HFF-Myc (cell line): ENCODE measurements at regions not wholly inside any gene's neighbourhood (a gene's known extent, or its start where the extent isn't known, plus 50 kb on each side); places are given as distances from the start of the nearest gene placed in this dataset.

Experiments
- DNase-seq: peaks from one replicate; pipeline ENCODE4 v3.0.0-alpha.2; 2011; ENCODE audit warnings: low read depth; ENCODE audit errors: extremely low read depth
- H3K4me3 ChIP-seq: replicated peaks from 2 replicates; pipeline ENCODE4 v1.5.1; 2011; ENCODE audit warnings: low read depth, mild to moderate bottlenecking, control low read depth, low read length
- TF ChIP-seq, protein P1 (sequence below): IDR thresholded peaks from 2 replicates; pipeline ENCODE4 v1.5.1; 2012; ENCODE audit warnings: mild to moderate bottlenecking, low read depth, low read length, control low read depth; ENCODE audit errors: missing control alignments

GRCh38 chrX:5829469-5829868 lies 399.2 kb downstream of the NLGN4X start:
- H3K4me3 ChIP-seq, result no peak overlapping the region
- TF ChIP-seq, protein P1, sequence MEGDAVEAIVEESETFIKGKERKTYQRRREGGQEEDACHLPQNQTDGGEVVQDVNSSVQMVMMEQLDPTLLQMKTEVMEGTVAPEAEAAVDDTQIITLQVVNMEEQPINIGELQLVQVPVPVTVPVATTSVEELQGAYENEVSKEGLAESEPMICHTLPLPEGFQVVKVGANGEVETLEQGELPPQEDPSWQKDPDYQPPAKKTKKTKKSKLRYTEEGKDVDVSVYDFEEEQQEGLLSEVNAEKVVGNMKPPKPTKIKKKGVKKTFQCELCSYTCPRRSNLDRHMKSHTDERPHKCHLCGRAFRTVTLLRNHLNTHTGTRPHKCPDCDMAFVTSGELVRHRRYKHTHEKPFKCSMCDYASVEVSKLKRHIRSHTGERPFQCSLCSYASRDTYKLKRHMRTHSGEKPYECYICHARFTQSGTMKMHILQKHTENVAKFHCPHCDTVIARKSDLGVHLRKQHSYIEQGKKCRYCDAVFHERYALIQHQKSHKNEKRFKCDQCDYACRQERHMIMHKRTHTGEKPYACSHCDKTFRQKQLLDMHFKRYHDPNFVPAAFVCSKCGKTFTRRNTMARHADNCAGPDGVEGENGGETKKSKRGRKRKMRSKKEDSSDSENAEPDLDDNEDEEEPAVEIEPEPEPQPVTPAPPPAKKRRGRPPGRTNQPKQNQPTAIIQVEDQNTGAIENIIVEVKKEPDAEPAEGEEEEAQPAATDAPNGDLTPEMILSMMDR, result no peak
- no peak for DNase-seq

GRCh38 chrX:5829060-5829459 lies 399.6 kb downstream of the NLGN4X start:
- DNase-seq, result no peak
- H3K4me3 ChIP-seq, result no peak overlapping the region
- TF ChIP-seq, protein P1, result no peak

DNA sequence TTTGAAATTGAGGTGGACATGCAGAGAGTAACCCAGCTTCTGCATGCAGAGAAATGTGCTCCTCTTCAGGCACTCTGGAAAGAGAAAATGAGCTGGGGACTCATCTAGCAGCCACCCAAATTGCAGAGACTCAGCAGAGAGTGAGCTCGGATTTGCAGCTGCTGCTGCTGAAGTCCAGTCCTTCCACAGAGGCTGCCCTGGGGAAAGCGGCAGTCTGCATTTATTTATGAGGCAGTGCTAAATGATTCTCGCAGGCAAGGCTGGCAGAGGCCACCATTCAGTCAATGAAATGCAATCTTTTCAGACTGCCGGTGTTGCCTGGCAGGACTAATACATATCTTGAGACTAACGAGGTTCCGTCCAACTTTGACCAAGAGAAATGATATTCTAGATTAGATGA lies 404.8 kb downstream of the NLGN4X start:
- TF ChIP-seq, protein P1, result no peak
- H3K4me3 ChIP-seq, result no peak overlapping the region
- DNase-seq, result no peak

GRCh38 chrX:5810636-5811035 lies 418.0 kb downstream of the NLGN4X start:
- TF ChIP-seq, protein P1, result no peak
- H3K4me3 ChIP-seq, result no peak overlapping the region
- DNase-seq, result no peak

GRCh38 chrX:5807181-5807580 lies 421.5 kb downstream of the NLGN4X start:
- H3K4me3 ChIP-seq, result no peak overlapping the region
- TF ChIP-seq, protein P1, result no peak

DNA sequence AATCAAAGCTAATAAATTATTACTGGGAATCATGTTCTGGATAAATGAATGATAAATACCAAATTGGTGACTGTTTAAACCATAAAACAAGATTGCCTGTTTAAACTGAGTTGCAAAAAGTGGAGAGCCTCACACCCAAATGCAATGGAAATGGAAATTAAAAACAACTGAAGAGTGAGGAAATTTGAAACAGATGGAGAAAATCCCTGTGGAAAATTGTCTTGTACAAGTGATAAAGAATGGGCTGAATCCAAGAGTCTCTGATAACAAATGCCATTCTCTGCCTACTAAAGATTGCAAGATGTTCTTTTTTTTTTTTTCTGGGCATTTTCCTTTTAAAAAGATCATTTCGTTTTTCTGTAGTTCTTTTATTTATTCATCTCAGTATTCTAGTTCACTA lies 426.3 kb downstream of the NLGN4X start:
- no peak for DNase-seq
- TF ChIP-seq, protein P1, result no peak
- no peak overlapping the region for H3K4me3 ChIP-seq

More at GRCh38 chrX:5807181-5807580, 421.5 kb downstream of the NLGN4X start:
- no peak for DNase-seq

GRCh38 chrX:5791721-5792120 lies 436.9 kb downstream of the NLGN4X start:
- DNase-seq, result no peak
- no peak overlapping the region for H3K4me3 ChIP-seq
- TF ChIP-seq, protein P1, result no peak
